Anterior cingulate cortex (tissue), 58 donors: ENCODE measurements at regions not wholly inside any gene's neighbourhood (a gene's known extent, or its start where the extent isn't known, plus 50 kb on each side); places are given as distances from the start of the nearest gene placed in this dataset.

ENCODE experiments used
- DNase-seq, 58 donors: peaks; one replicate each; lab custom pipeline; 2025; lab: John Stamatoyannopoulos, UW

- DNase-seq, result no peak
Observed at GRCh38 chr9:1941989-1942388, 73.2 kb upstream of the SMARCA2 start.

DNA sequence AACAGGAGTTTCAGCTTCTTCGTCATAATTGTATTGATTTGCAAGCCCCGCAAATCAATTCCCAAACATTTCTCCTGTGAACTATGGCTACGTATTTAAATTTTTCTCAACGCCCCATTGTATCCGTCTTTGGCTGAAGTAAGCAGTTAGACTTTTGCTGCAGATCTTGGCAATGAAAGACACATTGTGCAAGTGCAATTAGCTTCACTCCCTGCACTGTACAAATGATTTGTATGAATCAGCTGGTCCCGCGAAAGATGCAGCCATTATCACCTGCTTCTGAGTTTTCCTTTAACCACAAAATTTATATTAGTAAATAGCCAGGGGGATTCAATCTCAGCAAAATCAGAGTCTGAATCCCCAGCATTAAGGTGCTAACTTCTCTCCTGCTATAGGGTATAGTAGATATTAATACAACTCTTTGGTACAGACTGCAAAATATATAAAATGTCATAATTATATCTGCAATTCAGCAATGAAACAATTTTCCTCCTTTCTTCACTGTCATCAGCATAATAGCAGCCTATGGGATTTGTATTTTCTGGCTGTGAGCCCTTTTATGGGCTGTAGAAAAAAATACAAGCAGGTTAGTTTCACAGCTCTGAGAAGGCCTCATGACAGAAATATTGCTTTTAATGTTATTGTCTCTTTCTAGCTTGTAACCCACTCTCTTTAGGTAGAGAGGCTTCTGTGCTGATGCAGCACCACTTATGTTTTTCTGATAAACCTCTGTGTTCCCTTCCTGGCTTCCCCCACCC is 68.4 kb upstream of the SMARCA2 start:
- no peak for DNase-seq

- DNase-seq, result no peak
Observed at GRCh38 chr9:1947438-1947837, 67.7 kb upstream of the SMARCA2 start.

GRCh38 chr9:1948541-1948940 is 66.6 kb upstream of the SMARCA2 start:
- no peak for DNase-seq

DNA sequence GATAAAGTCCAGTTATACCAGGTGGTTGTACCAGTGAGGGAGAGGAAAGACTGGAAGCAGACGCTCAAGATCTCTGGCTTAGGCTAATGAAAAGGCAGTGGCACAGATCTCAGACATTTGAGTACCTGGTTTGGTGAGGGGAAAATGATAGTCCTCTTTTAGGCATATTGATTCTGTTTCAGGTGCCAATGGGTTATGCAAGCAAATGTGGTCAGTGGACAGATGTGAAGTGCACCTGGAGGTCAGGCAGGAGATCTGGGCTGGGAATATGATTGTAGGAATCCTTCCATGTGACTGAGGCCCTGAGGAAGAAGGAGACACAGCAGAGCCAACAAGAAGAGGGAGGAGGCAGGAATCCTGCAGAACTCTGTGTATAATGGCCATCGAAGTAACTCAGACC is 63.7 kb upstream of the SMARCA2 start:
- DNase-seq, result no peak

DNA sequence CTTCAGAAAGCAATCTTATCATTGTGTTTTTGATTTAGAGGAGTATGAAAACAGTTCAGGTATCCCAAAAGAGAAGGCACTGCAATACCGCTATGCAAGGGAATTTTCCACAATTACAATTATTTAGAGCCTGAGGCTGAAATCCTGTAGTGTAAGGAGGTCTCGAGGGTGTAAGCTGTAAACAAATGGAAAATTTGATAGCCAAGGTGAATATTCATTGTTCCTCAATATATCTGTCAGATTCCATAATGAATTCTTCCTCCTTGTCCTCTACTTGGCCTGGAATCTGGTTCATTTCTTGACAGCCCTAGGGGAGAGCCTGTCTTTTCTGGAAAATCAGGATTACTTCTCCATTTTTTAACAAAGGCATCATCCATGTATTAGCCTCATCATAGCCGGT is 63.1 kb upstream of the SMARCA2 start:
- no peak for DNase-seq

DNA sequence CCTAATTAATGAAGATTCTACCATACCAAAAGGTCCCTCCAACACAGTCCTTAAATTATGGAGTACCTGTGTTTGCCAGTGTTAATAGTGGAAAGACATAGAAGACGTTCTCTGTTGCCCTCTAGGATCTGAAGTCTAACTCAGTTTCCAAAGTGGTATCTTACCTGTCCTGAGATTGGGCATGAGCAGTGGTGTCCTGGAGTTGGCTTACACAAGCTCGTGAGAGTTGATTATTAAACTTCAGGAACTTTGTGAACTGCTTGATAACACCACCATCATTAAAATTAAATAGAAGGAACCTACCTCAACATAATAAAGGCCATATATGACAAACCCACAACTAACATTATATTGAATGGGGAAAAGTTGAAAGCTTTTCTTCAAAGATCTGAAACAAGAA is 60.9 kb upstream of the SMARCA2 start:
- no peak for DNase-seq

DNA sequence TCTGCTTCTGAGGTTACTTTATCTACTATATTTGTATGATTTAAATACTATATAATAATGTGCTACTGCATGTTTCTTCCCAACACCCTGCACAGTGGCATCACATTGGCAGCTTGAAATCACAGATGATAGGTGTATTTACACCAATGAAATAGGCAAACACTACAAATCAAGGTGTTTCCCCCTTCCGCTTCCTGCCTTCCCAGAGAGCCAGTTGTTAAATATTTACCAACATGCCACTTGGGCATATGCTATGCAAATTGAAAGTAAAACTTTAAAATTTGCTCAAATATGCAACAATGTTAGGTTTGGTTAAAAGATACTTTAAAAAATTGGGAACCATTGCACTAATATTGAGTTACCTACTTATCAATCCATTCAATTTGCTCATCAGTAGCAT is 58.2 kb upstream of the SMARCA2 start:
- no peak for DNase-seq

GRCh38 chr9:1957856-1958255 is 57.3 kb upstream of the SMARCA2 start:
- DNase-seq, result no peak

- no peak for DNase-seq
Observed at GRCh38 chr9:1959371-1959770, 55.8 kb upstream of the SMARCA2 start.

DNA sequence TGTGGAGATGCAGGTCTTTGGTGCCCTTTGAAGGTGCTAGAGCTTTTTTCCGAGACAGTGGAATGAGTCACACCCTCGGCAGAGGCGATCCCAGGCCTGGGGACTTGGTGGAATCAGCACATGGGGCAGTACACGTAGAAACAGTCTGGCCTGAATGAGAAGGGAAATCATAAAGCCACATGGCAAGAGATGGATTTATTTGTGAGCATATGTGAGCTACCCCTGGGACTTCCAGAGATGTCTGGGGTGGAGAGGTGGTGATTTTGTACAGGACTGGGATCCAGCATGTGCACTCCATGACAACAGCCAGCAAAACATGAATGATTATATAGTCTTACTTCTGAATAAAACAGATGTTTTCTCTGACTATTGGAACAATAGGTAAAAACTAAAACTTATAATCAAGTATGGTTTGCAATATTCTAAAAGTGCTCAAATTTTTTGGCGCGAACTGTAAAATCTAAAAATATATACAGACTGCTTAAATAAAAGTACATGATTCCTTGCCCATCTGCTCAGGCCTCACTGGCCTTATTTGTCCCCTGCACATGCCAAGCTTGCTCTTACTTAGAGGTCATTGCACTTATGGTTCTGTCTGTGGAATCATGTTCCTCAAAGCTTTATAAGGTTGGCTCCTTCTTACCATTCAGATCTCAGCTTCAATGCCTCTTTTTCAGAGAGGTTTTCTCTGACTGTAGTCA is 54.7 kb upstream of the SMARCA2 start:
- no peak for DNase-seq

- DNase-seq, result no peak
Observed at GRCh38 chr9:1962122-1962521, 53.0 kb upstream of the SMARCA2 start.

GRCh38 chr9:1962588-1963106 is 52.5 kb upstream of the SMARCA2 start:
- no peak for DNase-seq

DNA sequence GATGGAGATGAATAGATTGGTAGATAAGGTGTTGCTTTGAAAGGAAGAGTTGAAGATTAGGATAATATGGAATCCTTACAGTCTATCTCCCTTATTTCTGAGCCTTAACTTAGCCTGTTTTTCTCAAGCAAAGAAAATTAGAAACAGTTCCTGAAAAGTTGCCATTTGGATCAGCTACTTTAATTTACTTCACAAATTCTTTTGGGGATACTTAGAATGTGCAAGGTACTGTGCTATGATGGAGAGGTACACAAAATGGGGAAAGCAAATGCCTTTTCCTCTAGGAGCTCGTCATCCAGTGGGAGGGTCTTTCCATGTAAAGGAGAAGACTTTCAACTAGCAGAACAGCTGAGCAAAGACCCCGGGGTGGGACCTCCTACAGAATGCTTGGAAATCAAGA is 51.1 kb upstream of the SMARCA2 start:
- DNase-seq, result no peak
